NAMALWA (cell line): ENCODE measurements at regions not wholly inside any gene's neighbourhood (a gene's known extent, or its start where the extent isn't known, plus 50 kb on each side); places are given as distances from the start of the nearest gene placed in this dataset.
"Not testable (repeated sequence)": the region's sequence is repeated elsewhere in the genome, so short reads cannot be mapped to it uniquely, and the experiment has no call there.

Experiments used
- DNase-seq: peaks from one replicate; pipeline ENCODE4 v3.0.0-alpha.2; 2015; ENCODE audit warnings: low spot score

DNA sequence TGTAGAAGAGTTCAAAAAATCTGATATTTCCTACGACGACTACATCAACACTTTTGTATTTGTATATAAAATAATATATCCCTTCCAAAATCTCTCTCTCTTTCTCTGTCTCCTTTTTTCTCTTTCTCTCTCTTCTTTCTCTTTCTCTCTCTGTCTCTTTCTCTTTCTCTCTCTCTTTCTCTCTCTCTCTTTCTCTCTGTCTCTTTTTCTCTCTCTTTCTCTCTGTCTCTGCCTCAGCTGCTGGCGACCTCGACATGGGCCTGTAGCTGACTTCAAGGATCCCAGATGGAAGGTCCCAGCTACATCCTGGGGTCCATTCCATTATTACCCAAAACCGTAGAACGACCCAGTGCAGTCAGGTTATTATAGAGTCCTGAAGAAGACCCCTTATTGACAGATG, 90.0 kb downstream of the CD24 start:
- DNase-seq = no peak

DNA sequence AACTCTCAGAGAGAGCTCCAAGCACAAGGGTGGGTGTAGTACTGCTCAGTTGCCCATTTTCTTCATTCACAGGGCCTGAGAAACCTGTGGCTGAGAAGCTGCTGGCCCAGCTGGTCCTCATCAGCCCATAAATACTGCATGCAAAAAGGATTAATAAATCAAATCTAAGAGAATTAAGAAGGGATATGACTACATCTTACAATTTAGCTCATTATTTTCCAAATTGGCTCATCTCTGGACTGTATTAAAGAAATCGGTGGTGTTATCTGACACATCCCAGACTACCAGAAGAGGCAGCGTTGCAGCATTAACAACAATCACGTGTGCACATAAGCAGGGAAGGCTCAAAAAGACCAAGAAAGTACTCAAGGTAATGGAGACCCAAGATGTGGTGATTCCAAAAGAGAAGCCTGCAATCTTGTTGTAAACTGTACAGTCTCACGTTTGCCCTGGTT, 90.7 kb downstream of the CD24 start:
- DNase-seq = peak; percentile 54

DNA sequence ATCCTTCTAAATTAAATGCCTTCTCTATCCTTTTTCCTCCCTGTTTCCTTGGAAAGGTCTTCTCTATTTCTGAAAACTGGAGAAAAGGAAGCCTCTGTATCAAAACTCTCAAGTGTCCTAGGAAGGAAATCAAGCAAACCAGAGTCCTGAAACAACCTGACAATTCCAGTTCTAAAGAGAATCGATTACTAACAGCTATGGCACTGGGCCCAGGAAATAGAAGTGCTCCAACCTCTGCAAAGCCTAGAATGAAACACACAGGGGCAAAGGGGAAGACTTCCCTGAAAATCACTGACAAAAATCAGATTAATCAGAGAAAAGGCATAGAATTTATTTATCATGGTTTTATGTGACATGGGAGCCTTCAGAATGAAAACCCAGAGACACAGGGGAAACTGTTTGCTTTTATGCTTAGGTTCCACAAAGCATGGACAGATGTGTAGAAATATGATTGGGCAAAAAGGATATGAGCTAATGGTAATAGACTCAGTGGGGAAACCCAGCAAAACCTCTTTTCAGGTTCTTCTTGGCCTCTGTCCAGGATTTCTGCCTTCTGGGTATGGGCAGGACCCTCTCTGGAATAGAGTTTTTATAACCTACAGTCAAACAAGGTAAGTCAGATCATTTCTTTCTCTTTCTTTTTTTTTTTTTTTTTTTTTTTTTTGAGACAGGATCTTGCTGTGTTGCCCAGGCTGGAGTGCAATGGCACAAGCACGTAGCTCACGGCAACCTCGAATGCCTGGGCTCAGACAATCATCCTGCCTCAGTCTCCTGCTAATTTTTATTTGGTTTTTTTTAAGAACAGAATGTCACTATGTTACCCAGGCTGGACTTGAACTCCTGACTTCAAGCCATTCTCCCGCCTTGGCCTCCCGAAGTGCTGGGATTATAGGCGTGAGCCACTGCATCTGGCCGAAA, 91.7 kb downstream of the CD24 start:
- DNase-seq = no peak

GRCh38 chr6:106882138-106882537, 92.4 kb downstream of the CD24 start:
- DNase-seq = no peak

DNA sequence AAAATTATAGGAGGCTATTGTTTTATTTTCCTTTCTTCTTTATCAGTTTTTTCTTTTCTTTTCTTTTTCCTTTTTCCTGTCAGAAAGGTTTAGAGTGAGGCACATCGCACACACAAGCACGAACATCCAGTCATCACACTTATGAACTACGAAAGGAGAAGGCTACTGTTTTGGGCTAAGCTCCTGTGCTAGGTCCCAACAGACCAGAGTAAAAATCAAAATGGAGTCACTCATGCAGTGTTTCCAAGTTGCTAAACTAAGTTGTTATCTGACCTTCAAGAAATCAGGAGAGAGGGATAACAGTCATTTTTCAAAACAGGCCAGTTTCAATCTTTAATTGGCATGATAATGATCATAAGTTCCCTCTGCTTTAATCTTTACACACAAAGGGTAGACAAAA, 93.6 kb downstream of the CD24 start:
- no peak for DNase-seq

DNA sequence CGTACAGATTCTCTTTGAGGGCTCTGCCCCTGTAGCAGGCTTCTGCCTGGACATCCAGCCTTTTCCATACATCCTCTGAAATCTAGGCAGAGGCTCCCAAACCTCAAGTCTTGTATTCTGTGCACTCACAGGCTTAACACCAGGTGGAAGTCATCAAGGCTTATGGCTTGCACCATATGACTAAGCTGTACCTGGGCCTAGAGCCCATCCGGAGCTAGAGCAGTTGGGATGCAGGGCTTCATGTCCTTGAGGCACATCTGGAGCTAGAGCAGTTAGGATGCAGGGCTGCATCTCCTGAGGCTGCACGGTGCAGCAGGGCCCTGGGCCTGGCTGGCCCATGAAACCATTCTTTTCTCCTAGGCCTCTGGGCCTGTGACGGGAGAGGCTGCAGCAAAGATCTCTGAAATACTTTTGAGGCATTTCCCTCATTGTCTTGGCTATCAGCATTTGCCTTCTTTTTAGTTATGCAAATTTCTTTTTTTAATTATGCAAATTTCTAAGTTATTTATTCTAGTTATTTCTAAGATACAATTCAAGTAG, 98.7 kb downstream of the CD24 start:
- DNase-seq = no peak

DNA sequence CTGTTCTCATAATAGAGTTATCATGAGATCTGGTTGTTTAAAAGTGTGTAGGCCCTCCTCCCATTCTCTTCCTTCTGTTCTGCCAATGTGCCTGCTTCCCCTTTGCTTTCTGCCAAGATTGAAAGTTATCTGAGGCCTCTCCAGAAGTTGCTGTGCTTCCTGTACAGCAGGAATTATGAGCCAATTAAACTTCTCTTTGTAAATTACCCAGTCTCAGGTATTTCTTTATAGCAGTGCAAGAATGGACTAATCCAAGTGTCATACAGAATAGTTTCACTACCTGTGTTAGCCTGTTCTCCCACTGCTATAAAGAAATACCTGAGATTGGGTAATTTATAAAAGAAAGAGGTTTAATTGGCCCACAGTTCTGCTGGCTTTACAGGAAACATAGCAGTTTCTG, 100.0 kb downstream of the CD24 start:
- DNase-seq = no peak

GRCh38 chr6:106872049-106872448, 102.5 kb downstream of the CD24 start:
- DNase-seq = no peak

- DNase-seq = no peak
Observed at GRCh38 chr6:106870824-106871717, 103.5 kb downstream of the CD24 start.

GRCh38 chr6:106870069-106870468, 104.5 kb downstream of the CD24 start:
- DNase-seq = no peak

GRCh38 chr6:106869203-106869602, 105.3 kb downstream of the CD24 start:
- no peak for DNase-seq

- DNase-seq = no peak
Observed at GRCh38 chr6:106866875-106867658, 107.5 kb downstream of the CD24 start.

DNA sequence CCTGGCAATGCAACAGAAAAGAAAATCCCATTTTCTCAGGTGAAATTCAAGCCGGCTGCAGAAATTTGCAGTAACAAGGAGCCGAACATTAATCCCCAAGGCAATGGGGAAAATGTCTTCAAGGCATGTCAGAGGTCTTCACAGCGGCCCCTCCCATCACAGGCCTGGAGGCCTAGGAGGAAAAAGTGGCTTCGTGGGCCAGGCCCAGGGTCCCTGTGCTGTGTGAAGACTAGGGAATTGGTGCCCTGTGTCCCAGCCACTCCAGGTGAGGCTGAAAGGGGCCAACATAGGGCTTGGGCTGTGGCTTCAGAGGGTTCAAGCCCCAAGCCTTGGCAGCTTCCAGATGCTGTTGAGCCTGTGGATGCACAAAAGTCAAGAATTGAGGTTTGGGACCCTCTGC, 111.7 kb downstream of the CD24 start:
- no peak for DNase-seq

DNA sequence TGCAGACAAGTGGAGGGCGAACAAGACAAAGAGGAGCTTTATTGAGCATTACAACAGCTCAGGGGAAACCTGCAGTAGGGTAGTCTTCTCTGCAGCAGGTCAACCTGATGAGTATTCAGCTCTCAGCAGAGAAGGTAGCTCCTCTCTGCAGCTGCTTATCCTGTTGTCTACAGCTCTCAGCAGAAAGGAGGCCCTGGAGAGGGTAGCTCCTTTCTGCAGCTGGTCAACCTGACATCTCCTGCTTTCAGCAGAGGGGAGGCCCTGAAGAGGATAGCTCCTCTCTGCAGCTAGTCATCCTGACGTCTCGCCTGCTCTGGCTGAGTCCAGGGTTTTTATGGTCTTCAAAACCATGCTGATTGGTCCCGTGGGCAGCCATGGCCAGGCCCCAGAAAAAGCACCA, 113.6 kb downstream of the CD24 start:
- no peak for DNase-seq

GRCh38 chr6:106858653-106859092, 115.9 kb downstream of the CD24 start:
- DNase-seq = no peak

- DNase-seq = no peak
Observed at GRCh38 chr6:106857771-106858652, 116.5 kb downstream of the CD24 start.

- not testable (repeated sequence) for DNase-seq
Observed at GRCh38 chr6:106857310-106857709, 117.2 kb downstream of the CD24 start.

DNA sequence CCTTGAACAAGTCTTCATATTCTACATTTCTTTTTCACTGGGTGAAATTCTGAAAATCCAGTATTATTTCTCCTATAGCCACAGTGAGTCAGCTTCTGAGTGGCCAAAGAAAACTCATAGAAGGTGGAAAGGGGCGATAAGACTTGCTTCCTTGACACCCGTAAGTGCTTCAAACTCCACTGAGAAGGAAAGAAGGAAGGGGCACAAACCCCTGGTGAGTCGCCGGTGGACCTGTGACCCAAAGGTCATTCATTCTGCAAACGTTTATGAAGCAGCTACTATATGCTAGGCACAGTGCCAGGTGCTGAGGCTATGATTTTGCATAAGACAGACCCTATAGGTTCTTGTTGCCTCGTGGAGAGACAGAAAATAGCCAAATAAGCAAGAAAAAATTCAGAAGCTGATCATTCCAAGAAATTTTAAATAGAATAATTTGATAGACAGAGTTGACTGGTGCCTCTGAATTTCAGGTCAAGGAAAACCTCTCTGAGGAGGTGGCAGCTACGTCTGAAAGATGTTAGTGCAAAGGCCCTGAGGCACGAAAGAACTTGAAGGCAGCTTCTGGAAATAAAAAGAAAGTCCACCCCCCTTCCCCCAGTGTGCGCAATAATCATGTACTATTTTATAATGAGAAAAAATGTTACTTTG, 118.2 kb downstream of the CD24 start:
- no peak for DNase-seq

GRCh38 chr6:106855117-106855516, 119.4 kb downstream of the CD24 start:
- no peak for DNase-seq

- no peak for DNase-seq
Observed at GRCh38 chr6:106849676-106850332, 124.7 kb downstream of the CD24 start.
